Muscle layer of colon (tissue), 2 donors: ENCODE measurements at regions not wholly inside any gene's neighbourhood (a gene's known extent, or its start where the extent isn't known, plus 50 kb on each side); places are given as distances from the start of the nearest gene placed in this dataset.
"Not testable (repeated sequence)": the region's sequence is repeated elsewhere in the genome, so short reads cannot be mapped to it uniquely, and the experiment has no call there.

ENCODE experiments used
- H3K27ac ChIP-seq: one replicate; pipeline ENCODE4 v1.7.0; 2013; ENCODE audit warnings: low read depth, mild to moderate bottlenecking, low read length, moderate library complexity
- H3K27me3 ChIP-seq, 2 donors: one replicate each; pipeline ENCODE4 v1.7.0; 2013; ENCODE audit warnings: low read length in 2 of 2, mild to moderate bottlenecking in 2 of 2; ENCODE audit not compliant: insufficient read depth in 2 of 2, control insufficient read depth in 1 of 2
- H3K36me3 ChIP-seq: one replicate; pipeline ENCODE4 v1.7.0; 2013; ENCODE audit warnings: mild to moderate bottlenecking, low read length; ENCODE audit not compliant: insufficient read depth
- H3K4me1 ChIP-seq: one replicate; pipeline ENCODE4 v1.7.0; 2013; ENCODE audit warnings: mild to moderate bottlenecking, low read length; ENCODE audit not compliant: insufficient read depth
- H3K4me3 ChIP-seq, 2 donors: one replicate each; pipeline ENCODE4 v1.7.0; 2013; ENCODE audit warnings: low read length in 2 of 2, low read depth in 1 of 2, mild to moderate bottlenecking in 1 of 2, moderate library complexity in 1 of 2
- H3K9ac ChIP-seq: one replicate; pipeline ENCODE4 v1.7.0; 2013; ENCODE audit warnings: low read length
- H3K9me3 ChIP-seq: one replicate; pipeline ENCODE4 v1.7.0; 2013; ENCODE audit warnings: mild to moderate bottlenecking, low read length
- donor health status: abdominal sarcoma.
- donor health status: Adenocarcinoma of cecum.

- H3K27me3 ChIP-seq, H3K9ac ChIP-seq, H3K9me3 ChIP-seq: not testable (repeated sequence)
These were observed 358.7 kb upstream of the FZD8 start for GRCh38 chr10:36000754-36001153.

GRCh38 chr10:35998026-35998425 is 355.9 kb upstream of the FZD8 start:
- Histone ChIP-seq H3K27ac (no peak overlapping the region), H3K9ac (no peak overlapping the region), H3K4me3 (no peak overlapping the region), H3K9me3 (no peaks in the 10 kb centered on the region), H3K36me3 (no peaks in the 10 kb centered on the region), H3K4me1 (no peaks in the 10 kb centered on the region), H3K27me3 (no peaks in the 10 kb centered on the region)

More at GRCh38 chr10:36000754-36001153, 358.7 kb upstream of the FZD8 start:
- not testable (repeated sequence) for H3K27ac ChIP-seq, H3K4me1 ChIP-seq, H3K4me3 ChIP-seq, H3K36me3 ChIP-seq

- Histone ChIP-seq H3K9ac (no peak overlapping the region), H3K9me3 (no peaks in the 10 kb centered on the region), H3K36me3 (no peaks in the 10 kb centered on the region), H3K27ac (no peak overlapping the region), H3K4me1 (no peaks in the 10 kb centered on the region), H3K4me3 (no peak overlapping the region), H3K27me3 (no peaks in the 10 kb centered on the region)
These were observed 353.4 kb upstream of the FZD8 start for GRCh38 chr10:35995485-35995884.

DNA sequence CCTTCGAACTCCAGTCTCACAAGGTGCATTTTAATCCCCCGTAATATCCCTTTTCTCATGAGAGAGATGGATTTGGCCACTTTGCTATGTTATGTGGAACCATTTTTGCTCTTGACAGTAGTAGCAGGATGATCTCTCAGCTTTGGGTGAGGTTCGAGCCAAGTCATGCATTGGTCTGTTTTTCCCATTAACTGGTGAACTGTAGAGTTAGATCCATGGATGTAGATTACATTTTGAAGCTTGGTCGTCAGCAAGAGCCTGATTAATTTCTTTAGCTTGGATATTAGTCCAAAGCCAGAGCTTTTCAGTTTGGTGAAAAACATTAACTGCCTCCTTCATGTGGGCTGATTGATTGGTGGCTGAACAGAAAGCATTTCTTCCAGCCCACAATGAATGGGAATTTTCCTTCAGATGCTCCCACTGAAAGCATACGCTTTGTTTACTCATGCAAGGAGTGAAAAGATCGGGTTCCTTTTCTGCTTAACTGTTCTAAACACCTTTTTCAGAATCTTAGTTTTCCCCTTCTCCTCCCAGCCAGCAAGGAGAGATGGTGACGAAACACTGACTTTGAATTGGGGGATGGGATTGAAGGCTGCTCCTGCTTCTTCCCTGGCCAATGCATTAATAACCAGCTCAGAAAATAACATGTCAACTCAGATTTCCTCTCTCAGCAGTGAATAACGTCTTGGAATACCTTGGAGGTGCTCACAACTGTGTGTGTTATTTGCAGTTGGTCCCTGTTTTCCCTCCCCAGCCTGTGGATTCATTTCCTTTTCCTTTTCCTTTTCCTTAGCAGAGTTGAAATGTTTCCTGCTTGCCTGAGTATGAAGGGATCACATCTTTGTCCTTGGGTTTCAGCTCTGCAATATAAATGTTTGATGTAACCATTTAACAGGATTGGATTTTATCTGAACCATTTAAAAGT is 351.8 kb upstream of the FZD8 start:
- Histone ChIP-seq H3K9ac (no peak overlapping the region), H3K27me3 (no peaks in the 10 kb centered on the region), H3K36me3 (no peaks in the 10 kb centered on the region), H3K4me1 (no peaks in the 10 kb centered on the region), H3K9me3 (no peaks in the 10 kb centered on the region), H3K27ac (no peak overlapping the region), H3K4me3 (no peak overlapping the region)

DNA sequence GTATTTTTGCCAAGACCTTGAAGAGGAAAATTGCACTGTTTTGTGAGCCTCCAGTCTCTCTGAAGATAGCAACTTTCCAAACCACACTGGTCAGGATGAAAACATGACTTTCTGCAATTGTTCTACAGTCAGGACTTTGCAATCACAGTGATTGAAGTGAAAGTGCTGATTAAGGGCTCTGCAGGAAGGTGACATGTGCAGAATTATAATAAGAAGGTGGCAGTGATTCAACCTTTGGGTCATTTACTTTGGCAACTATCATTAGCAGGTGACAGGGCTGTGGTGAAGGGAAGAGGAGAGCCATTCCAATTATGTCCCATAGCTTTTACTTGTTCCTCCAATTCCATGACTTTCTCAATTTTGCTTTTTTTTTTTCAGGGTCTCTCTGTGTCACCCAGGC is 350.0 kb upstream of the FZD8 start:
- Histone ChIP-seq H3K27me3 (no peaks in the 10 kb centered on the region), H3K4me3 (no peak overlapping the region), H3K27ac (no peak overlapping the region)

DNA sequence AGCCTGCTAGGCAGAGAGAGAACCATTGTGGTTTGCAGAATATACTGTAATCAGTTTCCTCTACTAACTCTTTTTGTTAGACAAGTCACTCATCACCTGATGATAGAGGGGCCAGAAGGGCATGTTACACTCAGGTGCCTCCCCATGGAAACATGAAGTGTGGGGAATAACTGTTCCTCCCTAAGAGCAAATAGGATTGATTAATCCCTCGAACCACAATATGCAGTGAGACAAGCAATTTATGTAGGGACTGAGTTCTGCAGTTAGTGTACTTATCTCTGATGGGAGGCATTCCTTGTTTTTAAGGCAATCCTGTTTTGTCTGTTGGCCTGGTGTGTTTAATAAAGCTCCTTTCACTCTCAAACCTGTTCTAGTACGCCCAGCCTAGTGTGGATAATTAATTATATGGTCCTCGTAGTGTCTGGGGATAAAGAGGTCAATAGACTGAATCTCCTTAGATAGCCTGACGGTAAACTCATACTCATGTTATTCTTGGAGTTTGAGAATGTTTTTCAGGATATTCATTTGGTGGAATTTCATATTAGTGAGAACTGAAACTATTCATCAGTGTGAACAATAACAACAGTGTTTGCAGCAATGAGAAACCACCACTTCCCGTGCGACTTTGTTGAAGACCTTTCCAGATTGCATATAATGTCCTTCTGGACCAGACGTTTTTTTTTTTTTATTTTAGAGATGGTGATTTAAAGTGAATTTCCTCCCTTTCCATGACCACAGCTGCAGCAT is 344.8 kb upstream of the FZD8 start:
- Histone ChIP-seq H3K27ac (no peak overlapping the region), H3K9me3 (no peaks in the 10 kb centered on the region), H3K4me1 (no peaks in the 10 kb centered on the region), H3K36me3 (no peaks in the 10 kb centered on the region), H3K9ac (no peak overlapping the region), H3K27me3 (no peaks in the 10 kb centered on the region), H3K4me3 (no peak overlapping the region)

More for the DNA sequence above, 350.0 kb upstream of the FZD8 start:
- no peaks in the 10 kb centered on the region for H3K4me1 ChIP-seq
- H3K9me3 ChIP-seq, result no peaks in the 10 kb centered on the region
- H3K9ac ChIP-seq, result no peak overlapping the region
- H3K36me3 ChIP-seq, result no peaks in the 10 kb centered on the region

DNA sequence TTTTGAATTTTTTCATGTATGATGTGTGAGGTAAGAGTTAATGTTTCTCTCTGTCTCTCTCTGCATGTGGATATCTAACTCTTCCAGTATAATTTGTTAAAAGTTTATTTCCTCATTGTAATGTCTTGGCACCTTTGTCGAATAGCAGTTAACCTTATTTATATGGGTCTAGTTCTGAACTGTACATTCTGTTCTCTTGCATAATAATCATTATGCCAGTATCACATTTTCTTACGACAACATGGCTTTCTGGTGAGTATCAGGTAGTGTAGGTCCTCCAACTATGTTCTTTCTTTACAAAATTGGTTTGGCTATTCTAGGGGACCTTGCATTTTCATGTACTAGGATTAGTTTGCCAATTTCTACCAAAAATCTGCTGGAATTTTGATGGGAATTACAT is 337.0 kb upstream of the FZD8 start:
- no peak overlapping the region for H3K4me3 ChIP-seq
- H3K9me3 ChIP-seq, result no peaks in the 10 kb centered on the region
- no peaks in the 10 kb centered on the region for H3K36me3 ChIP-seq
- no peak overlapping the region for H3K27ac ChIP-seq
- H3K9ac ChIP-seq, result no peak overlapping the region
- no peaks in the 10 kb centered on the region for H3K27me3 ChIP-seq
- H3K4me1 ChIP-seq, result no peaks in the 10 kb centered on the region

- H3K9ac ChIP-seq, H3K36me3 ChIP-seq, H3K4me1 ChIP-seq, H3K4me3 ChIP-seq, H3K27me3 ChIP-seq, H3K9me3 ChIP-seq, H3K27ac ChIP-seq: not testable (repeated sequence)
These were observed 332.0 kb upstream of the FZD8 start for GRCh38 chr10:35973912-35974591.

DNA sequence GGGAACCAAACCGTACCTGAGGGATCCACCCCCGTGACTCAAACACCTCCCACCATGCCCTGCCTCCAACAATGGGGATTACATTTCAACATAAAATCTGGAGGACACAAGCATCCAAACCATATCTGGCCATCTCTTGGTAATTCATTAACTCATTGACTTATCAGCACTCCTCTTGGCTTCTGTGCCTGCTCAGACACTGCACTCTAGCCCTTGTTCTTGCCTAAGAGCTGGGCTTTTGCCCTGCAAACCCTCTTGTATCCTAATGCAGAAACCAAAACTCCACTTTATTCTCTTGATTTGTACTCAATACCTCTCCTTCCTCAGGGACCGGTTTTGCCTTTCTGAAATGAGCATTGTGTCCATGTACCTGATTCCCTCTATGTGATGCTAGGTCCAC is 330.2 kb upstream of the FZD8 start:
- H3K27ac ChIP-seq, result no peak overlapping the region
- no peak overlapping the region for H3K4me3 ChIP-seq
- H3K36me3 ChIP-seq, result no peaks in the 10 kb centered on the region
- no peaks in the 10 kb centered on the region for H3K9me3 ChIP-seq
- no peaks in the 10 kb centered on the region for H3K4me1 ChIP-seq
- no peaks in the 10 kb centered on the region for H3K27me3 ChIP-seq
- no peak overlapping the region for H3K9ac ChIP-seq

DNA sequence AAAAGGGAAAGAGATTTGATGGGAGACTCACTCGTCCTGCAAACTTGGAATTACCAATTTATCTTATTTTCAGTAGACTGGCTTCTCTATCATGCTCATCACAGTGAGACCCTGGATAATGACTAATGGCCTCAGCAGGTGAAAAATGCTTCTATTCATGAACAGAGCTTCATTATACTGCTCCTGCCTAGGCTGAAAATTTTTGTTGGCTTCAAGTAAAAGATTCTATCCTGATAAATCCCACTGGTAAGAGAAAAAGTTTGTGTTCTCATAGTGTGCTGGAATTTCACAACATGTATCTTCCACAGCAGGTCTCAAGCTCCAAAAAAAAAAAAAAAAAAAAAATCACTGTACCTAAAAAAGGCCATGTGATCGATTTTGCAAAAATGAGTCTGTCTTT is 329.3 kb upstream of the FZD8 start:
- H3K9me3 ChIP-seq, result no peaks in the 10 kb centered on the region
- no peaks in the 10 kb centered on the region for H3K4me1 ChIP-seq
- no peaks in the 10 kb centered on the region for H3K36me3 ChIP-seq
- H3K27ac ChIP-seq, result no peak overlapping the region
- no peak overlapping the region for H3K9ac ChIP-seq
- H3K27me3 ChIP-seq, result no peaks in the 10 kb centered on the region
- no peak overlapping the region for H3K4me3 ChIP-seq

- no peak overlapping the region for H3K4me3 ChIP-seq
- H3K9me3 ChIP-seq, result no peaks in the 10 kb centered on the region
- peaks cover 9% of the 10 kb centered on the region for H3K4me1 ChIP-seq
- no peak overlapping the region for H3K9ac ChIP-seq
- no peaks in the 10 kb centered on the region for H3K27me3 ChIP-seq
- H3K27ac ChIP-seq, result no peak overlapping the region
- no peaks in the 10 kb centered on the region for H3K36me3 ChIP-seq
These were observed 321.6 kb upstream of the FZD8 start for GRCh38 chr10:35963685-35964084.
